Amniotic epithelial cell (primary cell): ENCODE measurements at regions not wholly inside any gene's neighbourhood (a gene's known extent, or its start where the extent isn't known, plus 50 kb on each side); places are given as distances from the start of the nearest gene placed in this dataset.

ENCODE experiments used
- DNase-seq: peaks from one replicate; pipeline ENCODE4 v3.0.0-alpha.2; 2010; ENCODE audit warnings: low read depth

- DNase-seq: no peak
Observed at GRCh38 chr1:30048905-30049304, 674.5 kb downstream of the MATN1 start.

- no peak for DNase-seq
Observed at GRCh38 chr1:30047576-30047975, 675.8 kb downstream of the MATN1 start.

GRCh38 chr1:30046751-30047150 is 676.6 kb downstream of the MATN1 start:
- DNase-seq: no peak

- DNase-seq: no peak
Observed at GRCh38 chr1:30045304-30046090, 677.9 kb downstream of the MATN1 start.

- no peak for DNase-seq
Observed at GRCh38 chr1:30044656-30045144, 678.7 kb downstream of the MATN1 start.

- no peak for DNase-seq
Observed at GRCh38 chr1:30043731-30044408, 679.5 kb downstream of the MATN1 start.

GRCh38 chr1:30043256-30043655 is 680.1 kb downstream of the MATN1 start:
- no peak for DNase-seq

- no peak for DNase-seq
Observed at GRCh38 chr1:30042438-30043147, 680.8 kb downstream of the MATN1 start.

- DNase-seq: no peak
Observed at GRCh38 chr1:30041741-30042437, 681.5 kb downstream of the MATN1 start.

GRCh38 chr1:30040081-30041019 is 683.0 kb downstream of the MATN1 start:
- DNase-seq: no peak

GRCh38 chr1:30039354-30040080 is 683.9 kb downstream of the MATN1 start:
- DNase-seq: no peak

- no peak for DNase-seq
Observed at GRCh38 chr1:30038134-30039025, 685.0 kb downstream of the MATN1 start.

- DNase-seq: no peak
Observed at GRCh38 chr1:30037251-30038118, 685.9 kb downstream of the MATN1 start.

- no peak for DNase-seq
Observed at GRCh38 chr1:30036666-30037065, 686.7 kb downstream of the MATN1 start.

- no peak for DNase-seq
Observed at GRCh38 chr1:30036229-30036547, 687.2 kb downstream of the MATN1 start.

- DNase-seq: no peak
Observed at GRCh38 chr1:30035522-30036228, 687.7 kb downstream of the MATN1 start.

- DNase-seq: no peak
Observed at GRCh38 chr1:30034627-30035521, 688.5 kb downstream of the MATN1 start.
